ENCODE measurements at regions not wholly inside any gene's neighbourhood (a gene's known extent, or its start where the extent isn't known, plus 50 kb on each side); places are given as distances from the start of the nearest gene placed in this dataset.

GRCh38 chr7:131925636-131926035 is 369.2 kb upstream of the PODXL start:
- TF ChIP-seq REST (IDR thresholded peaks at IDR 0.05; ENCODE audit: low read depth, low read length) (no peak), CTCF (IDR thresholded peaks at IDR 0.05) (no peak), FOXJ3 (CRISPR knock-in tag; IDR thresholded peaks at IDR 0.05) (no peak), MAX (IDR thresholded peaks at IDR 0.05; ENCODE audit: low read depth) (no peak), SMC3 (IDR thresholded peaks at IDR 0.05; ENCODE audit: low read depth, low read length) (no peak), EP300 (IDR thresholded peaks at IDR 0.05; ENCODE audit: borderline replicate concordance in 1 of 2, low read depth in 1 of 2, low read length in 1 of 2) (no peak)

Measured in SK-N-SH (cell line).